ENCODE measurements at regions not wholly inside any gene's neighbourhood (a gene's known extent, or its start where the extent isn't known, plus 50 kb on each side); places are given as distances from the start of the nearest gene placed in this dataset.
A peak's percentile ranks its signal among the peaks of the same experiment; 100 is the strongest.

DNA sequence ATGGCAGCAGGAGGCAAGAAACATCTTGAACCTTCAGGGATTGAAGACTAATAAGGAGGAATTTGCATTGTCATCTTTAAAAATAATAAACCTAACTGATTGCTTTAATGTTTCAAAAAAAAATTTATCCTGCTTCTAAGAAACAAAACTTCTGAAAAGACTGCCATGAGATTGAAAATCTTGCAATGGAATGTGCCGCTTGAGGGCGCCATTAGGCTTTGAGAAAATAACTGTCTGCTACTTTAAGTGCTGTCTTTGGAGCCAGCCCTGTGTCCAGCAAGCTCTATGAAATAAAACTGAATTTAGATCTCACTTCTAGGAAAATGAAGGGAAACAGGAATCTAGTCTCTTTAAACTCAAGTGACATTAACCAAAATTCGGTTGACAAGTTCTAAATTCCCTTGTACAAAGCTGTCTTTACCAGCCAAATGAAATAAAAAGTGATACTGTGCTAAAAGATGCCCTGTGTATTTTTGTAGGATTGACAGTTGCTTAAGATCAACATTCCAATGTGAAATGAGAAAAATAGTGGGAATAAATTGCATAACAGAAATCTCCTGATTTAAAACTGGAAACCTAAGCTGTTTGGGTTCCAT lies 79.4 kb downstream of the ESM1 start:
- no peak for TF ChIP-seq POLR2AphosphoS5 (IDR thresholded peaks at IDR 0.05)
- TF ChIP-seq, protein P1, sequence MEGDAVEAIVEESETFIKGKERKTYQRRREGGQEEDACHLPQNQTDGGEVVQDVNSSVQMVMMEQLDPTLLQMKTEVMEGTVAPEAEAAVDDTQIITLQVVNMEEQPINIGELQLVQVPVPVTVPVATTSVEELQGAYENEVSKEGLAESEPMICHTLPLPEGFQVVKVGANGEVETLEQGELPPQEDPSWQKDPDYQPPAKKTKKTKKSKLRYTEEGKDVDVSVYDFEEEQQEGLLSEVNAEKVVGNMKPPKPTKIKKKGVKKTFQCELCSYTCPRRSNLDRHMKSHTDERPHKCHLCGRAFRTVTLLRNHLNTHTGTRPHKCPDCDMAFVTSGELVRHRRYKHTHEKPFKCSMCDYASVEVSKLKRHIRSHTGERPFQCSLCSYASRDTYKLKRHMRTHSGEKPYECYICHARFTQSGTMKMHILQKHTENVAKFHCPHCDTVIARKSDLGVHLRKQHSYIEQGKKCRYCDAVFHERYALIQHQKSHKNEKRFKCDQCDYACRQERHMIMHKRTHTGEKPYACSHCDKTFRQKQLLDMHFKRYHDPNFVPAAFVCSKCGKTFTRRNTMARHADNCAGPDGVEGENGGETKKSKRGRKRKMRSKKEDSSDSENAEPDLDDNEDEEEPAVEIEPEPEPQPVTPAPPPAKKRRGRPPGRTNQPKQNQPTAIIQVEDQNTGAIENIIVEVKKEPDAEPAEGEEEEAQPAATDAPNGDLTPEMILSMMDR (IDR thresholded peaks at IDR 0.05), result peak; percentile 27 to 65 (median 40)
- no peak for TF ChIP-seq POLR2A (IDR thresholded peaks at IDR 0.05)
- TF ChIP-seq EP300 (IDR thresholded peaks at IDR 0.05), result no peak
